Stimulated activated CD4-positive, alpha-beta T cell treated with anti-CD3 and anti-CD28 coated beads, Interleukin-15, amount 100 ng/mL, for 24 hours (primary cell): ENCODE measurements at regions not wholly inside any gene's neighbourhood (a gene's known extent, or its start where the extent isn't known, plus 50 kb on each side); places are given as distances from the start of the nearest gene placed in this dataset.
A peak's percentile ranks its signal among the peaks of the same experiment; 100 is the strongest.

Source experiments
- DNase-seq: peaks from one replicate; pipeline ENCODE4 v3.0.0-alpha.2; 2020

DNA sequence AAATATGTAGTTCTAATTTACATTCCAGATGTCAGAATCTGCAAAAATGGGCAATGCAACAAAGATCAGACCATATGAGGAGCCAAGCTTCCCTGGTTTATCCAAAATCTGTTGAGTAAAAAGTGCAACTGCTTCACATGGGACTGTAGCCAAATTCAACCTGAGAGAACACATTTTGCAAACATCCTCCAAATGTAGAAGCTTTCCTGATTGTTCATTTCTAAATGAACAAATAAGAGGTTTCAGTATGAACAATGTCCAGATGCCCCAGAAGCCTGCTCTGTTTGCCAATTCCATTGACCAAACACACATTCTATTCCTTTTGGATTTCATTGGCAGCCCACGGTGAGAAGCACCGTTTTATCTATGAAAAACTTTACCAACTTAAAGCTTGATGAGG lies 117.9 kb upstream of the OSR1 start:
- no peak for DNase-seq

DNA sequence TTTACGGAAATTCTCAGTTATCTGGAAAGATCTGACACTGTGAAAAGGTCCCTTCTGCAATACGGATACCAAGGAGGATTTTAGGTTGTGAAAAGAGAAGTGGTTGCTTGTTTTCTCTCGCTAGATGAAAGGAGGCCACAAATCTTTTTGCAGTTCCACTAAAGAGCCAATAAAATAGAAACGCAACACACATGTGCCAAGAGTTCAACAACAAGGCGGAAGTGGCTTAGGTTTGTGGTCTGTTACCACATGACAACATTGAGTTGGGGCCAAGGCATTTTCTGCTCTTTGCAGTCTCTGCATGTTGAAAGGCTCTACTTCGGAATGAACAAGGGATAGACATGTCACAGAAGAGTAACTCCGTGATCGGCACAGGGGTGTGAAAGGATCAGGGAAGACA lies 115.7 kb upstream of the OSR1 start:
- DNase-seq, result peak; percentile 23

GRCh38 chr2:19473350-19473749 lies 114.9 kb upstream of the OSR1 start:
- DNase-seq, result no peak

- no peak for DNase-seq
Observed at GRCh38 chr2:19472391-19472978, 114.1 kb upstream of the OSR1 start.

DNA sequence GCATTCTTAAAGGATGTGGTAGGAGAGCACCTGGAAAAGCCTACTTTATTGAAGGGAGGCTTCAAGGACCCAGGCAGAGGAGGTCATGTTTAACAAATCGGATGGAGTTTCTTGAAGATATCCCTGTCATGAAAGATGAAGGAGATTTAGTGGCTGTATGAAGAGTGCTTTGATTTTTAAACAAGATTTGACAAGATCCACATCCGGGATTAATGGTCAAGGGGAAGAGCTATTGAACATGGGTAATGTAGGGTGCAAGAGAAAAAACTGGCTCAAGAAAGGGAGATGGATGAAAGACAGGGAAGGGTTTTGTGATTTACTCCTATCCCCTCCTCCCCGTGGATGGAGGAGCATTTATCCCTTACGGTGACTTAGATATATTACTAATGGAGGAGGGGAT lies 113.1 kb upstream of the OSR1 start:
- no peak for DNase-seq

GRCh38 chr2:19465978-19466377 lies 107.6 kb upstream of the OSR1 start:
- no peak for DNase-seq

- no peak for DNase-seq
Observed at GRCh38 chr2:19462256-19462645, 103.8 kb upstream of the OSR1 start.

- no peak for DNase-seq
Observed at GRCh38 chr2:19461504-19462255, 103.3 kb upstream of the OSR1 start.

- DNase-seq, result no peak
Observed at GRCh38 chr2:19460761-19461160, 102.3 kb upstream of the OSR1 start.

- DNase-seq, result no peak
Observed at GRCh38 chr2:19458427-19459003, 100.1 kb upstream of the OSR1 start.

DNA sequence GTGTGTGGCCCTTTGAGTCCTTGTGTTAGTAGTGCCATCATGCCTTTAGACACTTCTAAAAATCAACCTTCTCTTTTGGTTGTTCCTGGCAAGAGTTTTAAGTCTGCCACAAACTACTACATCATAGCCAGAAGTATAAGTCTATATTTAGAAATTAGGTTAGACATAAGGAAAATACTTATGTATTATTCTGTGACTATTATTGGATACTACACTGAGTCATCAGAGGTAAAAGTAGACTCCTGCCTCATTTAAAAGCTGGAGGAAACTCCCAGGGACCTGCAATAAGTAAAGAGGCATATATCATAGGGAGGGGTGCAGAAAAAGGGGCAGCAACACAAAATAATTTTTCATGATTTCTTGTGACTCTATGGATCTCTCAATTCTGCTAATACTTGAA lies 99.4 kb upstream of the OSR1 start:
- DNase-seq, result no peak

- DNase-seq, result no peak
Observed at GRCh38 chr2:19456705-19457309, 98.4 kb upstream of the OSR1 start.

- no peak for DNase-seq
Observed at GRCh38 chr2:19454125-19454524, 95.7 kb upstream of the OSR1 start.

DNA sequence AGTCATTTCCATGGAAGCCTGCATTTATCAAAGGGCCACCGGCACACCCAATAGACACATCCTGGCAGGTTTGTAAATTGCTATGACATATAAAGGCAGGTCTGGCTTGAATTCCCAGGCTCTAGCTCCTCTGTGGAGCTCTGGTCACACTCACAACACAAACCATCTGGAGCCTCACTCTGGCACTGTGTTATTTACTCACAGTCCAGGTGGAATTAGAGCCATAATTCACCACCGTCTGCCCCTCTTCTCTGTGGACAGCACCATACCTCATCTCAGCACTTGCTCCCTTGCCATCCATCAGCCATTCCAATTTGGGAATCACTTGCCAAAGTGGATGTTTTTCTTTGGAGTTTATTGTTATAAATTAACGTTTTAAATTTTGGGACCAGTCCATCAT lies 84.3 kb upstream of the OSR1 start:
- no peak for DNase-seq

- no peak for DNase-seq
Observed at GRCh38 chr2:19439081-19439480, 80.7 kb upstream of the OSR1 start.

GRCh38 chr2:19435815-19436214 lies 77.4 kb upstream of the OSR1 start:
- no peak for DNase-seq

DNA sequence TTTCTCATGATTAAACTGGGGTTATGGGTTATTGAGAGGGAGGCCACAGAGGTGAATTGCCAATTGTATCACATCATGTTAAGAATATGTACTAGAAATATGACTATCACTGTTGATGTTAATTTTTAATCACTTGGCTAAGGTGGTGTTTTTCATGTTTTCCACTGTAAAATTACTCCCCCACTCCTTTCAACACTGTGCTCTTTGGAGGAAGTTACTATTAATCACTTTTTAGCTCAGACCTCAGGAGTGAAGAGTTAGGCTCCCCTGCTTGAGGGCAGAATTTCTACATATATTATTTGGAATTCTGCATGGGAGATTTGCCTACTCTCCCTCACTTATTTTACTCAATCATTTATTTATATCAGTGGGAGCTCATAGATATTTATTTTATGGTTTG lies 76.0 kb upstream of the OSR1 start:
- DNase-seq, result no peak

DNA sequence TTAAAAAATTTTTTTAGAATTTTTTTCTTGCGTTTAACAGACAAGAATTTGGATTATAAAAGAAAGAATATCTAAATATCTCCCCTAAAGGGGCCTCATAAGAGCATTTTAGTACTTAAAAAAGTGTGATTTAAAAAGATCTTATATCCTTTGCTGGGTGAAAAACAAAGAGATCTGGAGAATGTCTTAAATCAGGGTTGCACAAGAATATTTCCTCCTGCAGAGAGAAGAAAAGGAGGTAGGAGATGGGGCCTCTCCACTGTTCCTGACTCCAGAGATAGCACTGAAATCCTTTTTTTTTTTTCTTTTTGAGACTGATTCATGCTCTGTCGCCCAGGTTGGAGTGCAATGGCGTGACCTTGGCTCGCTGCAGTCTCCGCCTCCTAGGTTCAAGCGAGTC lies 68.5 kb upstream of the OSR1 start:
- no peak for DNase-seq

GRCh38 chr2:19426144-19426543 lies 67.7 kb upstream of the OSR1 start:
- DNase-seq, result no peak

DNA sequence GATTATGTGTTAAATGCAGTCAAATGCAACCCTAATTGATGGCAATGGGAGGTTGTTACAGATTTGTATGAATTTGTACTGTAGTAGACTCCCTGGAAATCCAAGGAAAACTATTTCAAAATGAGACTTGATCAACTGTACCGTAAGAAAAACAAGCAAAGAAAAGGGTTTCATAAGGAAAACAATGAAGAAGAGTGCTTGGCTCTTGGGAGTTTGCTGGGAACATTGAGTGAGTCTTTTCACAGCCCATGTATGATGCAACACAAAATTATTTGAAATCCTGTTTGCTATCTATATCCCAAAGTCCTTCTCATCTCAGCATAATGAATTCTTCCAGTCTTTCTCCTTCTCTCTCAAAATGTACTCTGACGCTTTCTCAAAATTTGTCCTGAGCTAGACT lies 67.0 kb upstream of the OSR1 start:
- no peak for DNase-seq

DNA sequence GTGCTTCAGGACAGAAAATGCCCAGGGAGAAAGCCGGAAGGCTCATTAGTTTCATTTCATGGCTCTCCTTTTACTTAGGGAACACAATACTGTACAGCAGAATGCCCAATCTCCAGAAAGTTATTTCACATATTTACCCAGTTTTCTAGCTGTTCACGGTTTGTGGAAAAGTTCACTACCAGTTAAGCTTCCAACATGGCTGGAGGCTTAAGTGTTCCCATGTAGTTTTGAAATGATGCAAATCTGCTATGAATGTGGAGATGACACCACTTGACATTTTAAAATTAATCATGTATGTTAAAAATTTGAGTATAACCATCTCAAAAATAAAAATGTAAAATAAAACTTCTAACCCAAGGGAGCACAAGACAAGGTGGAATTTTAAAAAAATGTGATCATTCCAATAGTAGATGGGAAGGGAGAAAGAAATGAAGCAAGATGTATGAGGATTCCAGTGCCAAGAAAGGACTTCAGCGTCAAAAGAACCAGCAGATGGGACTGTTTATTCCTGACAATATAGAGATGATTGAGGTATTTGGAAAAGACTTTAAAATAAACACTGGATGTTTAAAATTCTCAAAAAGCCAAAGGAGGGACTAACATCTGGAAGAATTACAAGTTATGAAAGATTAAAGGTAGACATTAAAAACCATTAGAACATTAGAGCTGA lies 60.9 kb upstream of the OSR1 start:
- no peak for DNase-seq

DNA sequence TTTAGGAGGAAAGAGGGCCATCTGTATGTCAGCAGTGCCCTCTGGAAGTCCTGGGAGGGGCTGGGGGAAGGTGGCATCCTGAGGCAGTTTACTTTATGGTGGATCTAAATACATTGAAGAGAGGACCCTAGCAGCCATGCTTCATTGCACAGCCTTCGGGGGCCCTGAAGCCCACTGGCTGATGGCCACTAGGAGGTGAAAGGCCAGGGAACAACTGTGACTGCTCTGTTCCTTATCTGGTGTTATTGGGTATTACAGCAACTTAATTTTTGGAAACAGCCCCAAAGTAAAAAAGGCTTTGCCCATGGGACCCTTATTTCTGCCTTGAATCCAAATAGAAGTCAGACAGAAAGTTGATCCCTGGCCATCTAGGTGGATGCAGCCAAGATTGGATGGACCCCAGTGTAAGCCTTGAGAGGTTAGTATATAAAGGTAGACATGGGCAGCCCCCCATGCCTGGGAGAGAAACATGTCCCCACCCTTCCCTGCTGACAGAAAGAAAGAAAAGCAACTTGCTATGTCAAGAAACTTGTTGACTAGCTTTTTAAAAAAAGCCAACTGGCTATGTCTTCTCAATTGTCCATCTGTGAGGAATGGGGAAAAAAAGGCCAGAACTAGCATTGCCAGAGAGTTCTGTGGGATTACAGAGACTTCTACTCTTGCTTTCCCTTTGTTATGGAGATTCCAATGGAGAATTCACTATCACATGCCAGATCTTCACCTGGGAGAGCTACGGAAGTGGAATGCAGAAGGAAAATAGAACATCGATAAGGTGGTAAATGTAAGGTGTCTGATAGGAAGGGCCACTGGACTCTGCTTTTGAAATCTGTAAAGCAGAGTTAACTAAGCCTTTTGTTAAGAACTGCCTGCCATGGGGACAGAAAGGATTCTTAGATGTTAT lies 58.6 kb upstream of the OSR1 start:
- no peak for DNase-seq

DNA sequence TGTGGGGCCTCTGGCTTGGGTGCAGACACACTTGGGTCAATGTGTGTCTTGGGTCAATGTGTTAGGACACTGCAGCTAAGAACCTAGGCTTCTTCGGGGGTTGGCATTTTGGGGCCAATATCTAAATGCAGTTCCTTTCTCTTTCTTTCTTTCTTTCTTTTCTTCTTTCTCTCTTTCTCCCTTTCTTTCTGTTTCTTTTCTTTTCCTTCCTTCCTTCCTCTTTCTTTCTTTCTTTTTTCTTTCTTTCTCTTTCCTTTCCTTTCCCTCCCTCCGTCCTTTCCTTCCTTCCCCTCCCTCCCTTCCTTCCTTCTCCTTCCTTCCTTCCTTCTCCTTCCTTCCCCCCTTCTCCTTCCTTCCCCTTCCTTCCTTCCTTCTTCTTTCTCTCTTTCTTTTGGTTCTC lies 57.7 kb upstream of the OSR1 start:
- no peak for DNase-seq
